Upper lobe of right lung (tissue), 1 donor: ENCODE measurements at regions not wholly inside any gene's neighbourhood (a gene's known extent, or its start where the extent isn't known, plus 50 kb on each side); places are given as distances from the start of the nearest gene placed in this dataset.

Source experiments
- ATAC-seq: fragments of 200-7000 bp; cut with Tn5 transposase; one replicate; pipeline ENCODE4 v1.9.1; 2020; ENCODE audit warnings: mild to moderate bottlenecking, moderate library complexity
- DNase-seq: peaks from one replicate; pipeline ENCODE4 v3.0.0-alpha.2; 2020
- H3K27ac ChIP-seq: fragments of 200-600 bp; one replicate; pipeline ENCODE4 v1.8.0; 2022
- H3K27me3 ChIP-seq: fragments of 200-600 bp; one replicate; pipeline ENCODE4 v1.8.0; 2022; ENCODE audit warnings: mild to moderate bottlenecking
- H3K36me3 ChIP-seq: fragments of 200-600 bp; one replicate; pipeline ENCODE4 v1.8.0; 2022
- H3K4me1 ChIP-seq: fragments of 200-600 bp; one replicate; pipeline ENCODE4 v1.8.0; 2022
- H3K4me3 ChIP-seq: fragments of 200-600 bp; one replicate; pipeline ENCODE4 v1.8.0; 2022; ENCODE audit warnings: mild to moderate bottlenecking
- H3K9me3 ChIP-seq: fragments of 200-600 bp; one replicate; pipeline ENCODE4 v1.8.0; 2022
- intact Hi-C: fragments of 100-400 bp; cut with DNase I; formaldehyde crosslinking; loops from one replicate; pipeline ENCODE4 v1.11.0; 2022
- TF ChIP-seq, protein P1 (sequence below): fragments of 200-600 bp; IDR thresholded peaks from one replicate; pipeline ENCODE4 v1.8.0; 2022; ENCODE audit warnings: antibody characterized with exemption
- donor health status: DM: no; HTN: yes; CAD: no; lungs with severe emphysema.

DNA sequence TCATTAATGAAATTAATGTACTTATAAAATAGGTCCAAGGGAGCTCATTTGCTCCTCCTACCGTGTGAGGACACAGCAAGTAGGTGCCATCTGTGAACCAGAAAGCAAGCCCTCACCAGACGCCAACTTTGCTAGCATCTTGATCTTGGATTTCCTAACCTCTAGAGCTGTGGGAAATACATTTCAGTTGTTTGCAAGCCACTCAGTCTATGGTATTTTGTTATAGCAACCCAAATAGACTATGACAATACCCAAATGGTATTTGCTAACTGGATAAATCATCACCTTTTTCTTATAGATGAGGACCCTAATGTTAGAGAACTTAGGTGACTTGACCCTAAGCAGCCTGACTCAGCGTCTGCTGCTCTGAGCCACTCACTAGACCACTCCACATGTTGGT, 379.6 kb downstream of the HRH4 start:
- H3K4me3 ChIP-seq, result no peak overlapping the region
- intact Hi-C loops, result no loop called here
- H3K9me3 ChIP-seq, result no peaks in the 10 kb centered on the region
- TF ChIP-seq, protein P1, sequence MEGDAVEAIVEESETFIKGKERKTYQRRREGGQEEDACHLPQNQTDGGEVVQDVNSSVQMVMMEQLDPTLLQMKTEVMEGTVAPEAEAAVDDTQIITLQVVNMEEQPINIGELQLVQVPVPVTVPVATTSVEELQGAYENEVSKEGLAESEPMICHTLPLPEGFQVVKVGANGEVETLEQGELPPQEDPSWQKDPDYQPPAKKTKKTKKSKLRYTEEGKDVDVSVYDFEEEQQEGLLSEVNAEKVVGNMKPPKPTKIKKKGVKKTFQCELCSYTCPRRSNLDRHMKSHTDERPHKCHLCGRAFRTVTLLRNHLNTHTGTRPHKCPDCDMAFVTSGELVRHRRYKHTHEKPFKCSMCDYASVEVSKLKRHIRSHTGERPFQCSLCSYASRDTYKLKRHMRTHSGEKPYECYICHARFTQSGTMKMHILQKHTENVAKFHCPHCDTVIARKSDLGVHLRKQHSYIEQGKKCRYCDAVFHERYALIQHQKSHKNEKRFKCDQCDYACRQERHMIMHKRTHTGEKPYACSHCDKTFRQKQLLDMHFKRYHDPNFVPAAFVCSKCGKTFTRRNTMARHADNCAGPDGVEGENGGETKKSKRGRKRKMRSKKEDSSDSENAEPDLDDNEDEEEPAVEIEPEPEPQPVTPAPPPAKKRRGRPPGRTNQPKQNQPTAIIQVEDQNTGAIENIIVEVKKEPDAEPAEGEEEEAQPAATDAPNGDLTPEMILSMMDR, result no peak
- no peak overlapping the region for H3K27ac ChIP-seq
- H3K27me3 ChIP-seq, result no peaks in the 10 kb centered on the region
- ATAC-seq, result no peak
- no peaks in the 10 kb centered on the region for H3K4me1 ChIP-seq
- no peak for DNase-seq
- no peaks in the 10 kb centered on the region for H3K36me3 ChIP-seq

DNA sequence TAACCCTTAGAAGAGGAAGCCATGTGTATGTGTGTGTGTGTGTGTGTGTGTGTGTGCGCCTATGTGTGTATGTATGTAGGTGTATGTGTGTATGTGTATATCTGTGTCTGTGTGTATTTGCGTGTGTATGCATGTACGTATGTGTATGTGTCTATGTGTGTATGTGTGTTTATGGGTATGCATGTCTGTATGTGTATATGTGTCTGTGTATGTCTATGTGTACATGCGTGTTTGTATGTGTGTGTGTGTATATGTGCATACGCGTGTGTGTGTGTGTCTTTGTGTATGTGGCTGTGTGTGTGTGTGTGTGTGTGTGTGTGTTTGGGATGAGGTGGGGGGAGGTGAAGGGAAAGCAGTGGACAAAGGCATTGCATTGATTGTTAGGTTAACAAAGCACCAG, 380.2 kb downstream of the HRH4 start:
- TF ChIP-seq, protein P1, result no peak

DNA sequence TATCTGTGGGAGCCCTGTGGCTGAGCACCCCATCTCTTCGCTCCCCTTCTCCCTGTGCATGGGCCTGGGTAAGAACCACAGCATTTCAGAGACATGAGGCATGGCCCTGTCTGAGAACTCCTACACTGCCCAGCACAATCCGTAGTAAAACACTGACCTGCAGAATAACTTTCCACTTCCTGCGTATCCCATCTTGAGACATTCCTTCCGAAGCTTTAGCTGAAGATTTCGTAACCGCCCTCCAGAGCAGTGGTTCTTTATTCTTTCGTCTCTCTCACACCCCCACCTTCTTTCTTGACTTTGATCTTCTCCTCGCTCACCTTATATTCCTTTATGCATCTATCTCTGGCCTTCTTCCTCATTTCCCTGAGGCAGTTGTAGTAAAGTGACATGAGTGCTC, 381.1 kb downstream of the HRH4 start:
- DNase-seq (no peak), ATAC-seq (no peak)
- no peaks in the 10 kb centered on the region for H3K27me3 ChIP-seq
- no peaks in the 10 kb centered on the region for H3K4me1 ChIP-seq
- intact Hi-C loops, result no loop called here
- H3K9me3 ChIP-seq, result no peaks in the 10 kb centered on the region
- TF ChIP-seq, protein P1, result no peak
- H3K4me3 ChIP-seq, result no peak overlapping the region
- no peaks in the 10 kb centered on the region for H3K36me3 ChIP-seq
- H3K27ac ChIP-seq, result no peak overlapping the region

More for the DNA sequence above, 380.2 kb downstream of the HRH4 start:
- no peak overlapping the region for H3K27ac ChIP-seq
- H3K9me3 ChIP-seq, result no peaks in the 10 kb centered on the region
- ATAC-seq (peak; percentile 26), DNase-seq (no peak)
- intact Hi-C loops, result no loop called here
- H3K27me3 ChIP-seq, result no peaks in the 10 kb centered on the region
- H3K4me3 ChIP-seq, result no peak overlapping the region
- no peaks in the 10 kb centered on the region for H3K4me1 ChIP-seq
- H3K36me3 ChIP-seq, result no peaks in the 10 kb centered on the region

DNA sequence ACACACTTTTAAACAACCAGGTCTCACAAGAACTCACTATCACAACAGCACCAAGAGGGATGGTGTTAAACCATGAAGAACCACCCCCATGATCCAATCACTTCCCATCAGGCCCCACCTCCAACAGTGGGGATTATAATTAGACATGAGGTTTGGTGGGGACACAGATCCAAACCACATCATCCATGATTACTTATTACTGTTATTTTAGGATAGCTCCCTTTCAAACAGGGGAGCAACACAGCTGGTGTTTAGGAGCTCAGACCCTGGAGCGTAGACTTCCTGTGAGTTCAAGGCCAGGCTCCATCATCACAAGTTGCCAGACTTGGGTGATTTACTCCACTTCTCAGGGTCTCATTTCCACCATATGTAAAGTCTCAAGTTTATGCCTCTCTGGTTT, 382.7 kb downstream of the HRH4 start:
- ATAC-seq, result no peak
- H3K4me1 ChIP-seq, result no peaks in the 10 kb centered on the region
- TF ChIP-seq, protein P1, result no peak
- DNase-seq, result no peak
- no peak overlapping the region for H3K27ac ChIP-seq
- H3K9me3 ChIP-seq, result no peaks in the 10 kb centered on the region
- intact Hi-C loops, result no loop called here
- H3K4me3 ChIP-seq, result no peak overlapping the region
- H3K27me3 ChIP-seq, result no peaks in the 10 kb centered on the region
- H3K36me3 ChIP-seq, result no peaks in the 10 kb centered on the region

DNA sequence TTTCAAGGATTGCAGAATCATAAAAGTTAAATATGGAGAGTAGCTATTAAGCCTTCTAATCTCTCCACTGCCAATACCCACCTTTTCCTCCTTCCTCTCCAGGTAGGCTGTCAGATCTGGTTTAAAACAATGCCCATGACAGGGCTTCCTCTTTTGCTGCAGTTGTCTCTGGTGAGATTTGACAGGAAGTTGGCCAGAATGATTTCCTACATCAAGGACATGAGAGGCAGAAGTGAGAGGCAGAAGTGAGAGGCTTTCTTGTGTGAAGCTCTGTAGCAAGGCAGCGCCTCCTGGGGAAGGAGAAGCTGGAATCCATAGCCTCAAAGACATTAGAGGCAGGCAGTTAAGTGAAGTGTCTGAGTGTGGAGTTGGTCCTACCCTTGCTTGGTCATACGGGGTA, 385.7 kb downstream of the HRH4 start:
- TF ChIP-seq, protein P1, result no peak
- intact Hi-C loops, result no loop called here
- Histone ChIP-seq H3K27ac (no peak overlapping the region), H3K4me3 (no peak overlapping the region), H3K4me1 (no peaks in the 10 kb centered on the region), H3K9me3 (no peaks in the 10 kb centered on the region), H3K36me3 (no peaks in the 10 kb centered on the region), H3K27me3 (no peaks in the 10 kb centered on the region)
- no peak for DNase-seq
- ATAC-seq, result peak; percentile 26

DNA sequence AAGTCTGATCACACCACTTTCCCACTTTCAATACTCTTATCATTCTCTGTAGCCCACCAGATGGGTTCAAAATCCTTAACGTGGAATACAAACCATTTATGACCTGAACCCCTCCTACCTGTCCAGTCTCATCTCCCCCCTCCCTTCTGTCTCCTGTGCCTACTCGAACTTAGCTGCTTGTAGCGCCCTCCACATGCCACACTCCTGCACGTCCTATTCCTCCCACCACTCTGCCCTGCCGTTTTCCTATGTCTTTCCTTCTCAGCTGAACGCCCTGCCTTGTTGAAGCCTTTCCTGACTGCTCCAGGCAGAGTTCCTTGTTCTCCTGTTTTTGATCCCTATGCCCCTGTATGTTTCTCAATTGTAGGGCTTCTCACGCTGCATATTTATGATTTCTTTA, 390.1 kb downstream of the HRH4 start:
- intact Hi-C loops, result no loop called here
- DNase-seq (no peak), ATAC-seq (no peak)
- Histone ChIP-seq H3K27me3 (no peaks in the 10 kb centered on the region), H3K36me3 (no peaks in the 10 kb centered on the region), H3K4me1 (no peaks in the 10 kb centered on the region), H3K4me3 (no peak overlapping the region), H3K9me3 (no peaks in the 10 kb centered on the region), H3K27ac (no peak overlapping the region)
- TF ChIP-seq, protein P1, result no peak
